Mesothelial cell of epicardium (in vitro differentiated cells): ENCODE measurements at regions not wholly inside any gene's neighbourhood (a gene's known extent, or its start where the extent isn't known, plus 50 kb on each side); places are given as distances from the start of the nearest gene placed in this dataset.

ENCODE experiments used
- DNase-seq, 2 experiments: peaks; one replicate each; pipeline ENCODE4 v3.0.0; 2021; ENCODE audit warnings: low spot score in 2 of 2; ENCODE audit not compliant: unreplicated experiment in 2 of 2
- H3K27ac Mint-ChIP-seq: 2 replicates; pipeline ENCODE4 v1.8.0; 2021; ENCODE audit warnings: mixed read lengths
- H3K27me3 Mint-ChIP-seq: 2 replicates; pipeline ENCODE4 v1.8.0; 2021; ENCODE audit warnings: low read depth, mixed read lengths
- H3K36me3 Mint-ChIP-seq: 2 replicates; pipeline ENCODE4 v1.8.0; 2021; ENCODE audit warnings: mixed read lengths
- H3K4me1 Mint-ChIP-seq: 2 replicates; pipeline ENCODE4 v1.8.0; 2021; ENCODE audit warnings: mixed read lengths
- H3K4me3 Mint-ChIP-seq: 2 replicates; pipeline ENCODE4 v1.8.0; 2021; ENCODE audit warnings: mild to moderate bottlenecking, moderate library complexity, mixed read lengths
- H3K9me3 Mint-ChIP-seq: 2 replicates; pipeline ENCODE4 v1.8.0; 2021; ENCODE audit warnings: mixed read lengths
- TF ChIP-seq, protein P1 (sequence below): fragments of 200-600 bp; sonication (generic); IDR thresholded peaks from one replicate; pipeline ENCODE4 v1.5.0; 2021; ENCODE audit warnings: antibody characterized with exemption; ENCODE audit not compliant: unreplicated experiment

DNA sequence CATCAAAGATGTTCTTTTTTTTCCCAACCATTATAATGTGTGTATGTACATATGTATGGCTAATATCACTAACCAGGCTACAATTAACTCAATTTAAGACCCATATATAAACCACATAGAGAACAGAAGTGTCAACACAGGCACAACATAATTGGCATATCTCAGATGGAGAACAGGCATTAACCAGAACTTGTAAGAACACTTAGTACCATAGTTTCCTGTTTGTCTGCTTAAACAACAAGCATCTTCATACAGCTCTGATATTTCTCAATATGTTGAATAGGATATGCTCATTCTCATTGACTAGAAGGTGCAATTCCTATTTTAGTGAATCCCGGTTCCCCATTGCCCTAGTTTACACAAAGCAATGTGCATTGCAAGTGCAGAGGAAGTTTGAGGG is 116.9 kb upstream of the EDNRB start:
- Mint-ChIP-seq H3K36me3 (no peaks in the 10 kb centered on the region), H3K27me3 (no peaks in the 10 kb centered on the region), H3K4me1 (peaks cover 8% of the 10 kb centered on the region)

DNA sequence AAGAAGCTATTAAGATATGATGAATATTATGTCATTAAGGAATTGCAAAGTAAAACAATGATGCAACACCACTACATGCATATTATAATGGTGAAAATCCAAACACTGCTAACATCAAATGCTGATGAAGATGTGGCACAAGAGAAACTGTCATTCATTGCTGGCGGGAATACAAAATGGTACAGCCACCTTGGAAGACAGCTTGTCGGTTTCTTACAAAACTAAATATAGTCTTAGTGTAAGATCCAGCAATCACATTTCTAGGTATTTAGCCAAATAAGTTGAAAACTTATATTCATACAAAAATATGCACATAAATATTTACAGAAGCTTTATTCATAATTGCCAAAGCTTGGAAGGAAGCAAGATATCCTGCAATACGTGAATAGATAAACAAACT is 114.9 kb upstream of the EDNRB start:
- Mint-ChIP-seq H3K4me3 (no peak overlapping the region), H3K4me1 (peaks cover 9% of the 10 kb centered on the region), H3K27me3 (no peaks in the 10 kb centered on the region), H3K27ac (no peak overlapping the region), H3K36me3 (no peaks in the 10 kb centered on the region), H3K9me3 (no peaks in the 10 kb centered on the region)
- no peak for DNase-seq
- TF ChIP-seq, protein P1, sequence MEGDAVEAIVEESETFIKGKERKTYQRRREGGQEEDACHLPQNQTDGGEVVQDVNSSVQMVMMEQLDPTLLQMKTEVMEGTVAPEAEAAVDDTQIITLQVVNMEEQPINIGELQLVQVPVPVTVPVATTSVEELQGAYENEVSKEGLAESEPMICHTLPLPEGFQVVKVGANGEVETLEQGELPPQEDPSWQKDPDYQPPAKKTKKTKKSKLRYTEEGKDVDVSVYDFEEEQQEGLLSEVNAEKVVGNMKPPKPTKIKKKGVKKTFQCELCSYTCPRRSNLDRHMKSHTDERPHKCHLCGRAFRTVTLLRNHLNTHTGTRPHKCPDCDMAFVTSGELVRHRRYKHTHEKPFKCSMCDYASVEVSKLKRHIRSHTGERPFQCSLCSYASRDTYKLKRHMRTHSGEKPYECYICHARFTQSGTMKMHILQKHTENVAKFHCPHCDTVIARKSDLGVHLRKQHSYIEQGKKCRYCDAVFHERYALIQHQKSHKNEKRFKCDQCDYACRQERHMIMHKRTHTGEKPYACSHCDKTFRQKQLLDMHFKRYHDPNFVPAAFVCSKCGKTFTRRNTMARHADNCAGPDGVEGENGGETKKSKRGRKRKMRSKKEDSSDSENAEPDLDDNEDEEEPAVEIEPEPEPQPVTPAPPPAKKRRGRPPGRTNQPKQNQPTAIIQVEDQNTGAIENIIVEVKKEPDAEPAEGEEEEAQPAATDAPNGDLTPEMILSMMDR = no peak

More for the DNA sequence above, 116.9 kb upstream of the EDNRB start:
- Mint-ChIP-seq H3K4me3 (no peak overlapping the region), H3K9me3 (no peaks in the 10 kb centered on the region), H3K27ac (no peak overlapping the region)
- TF ChIP-seq, protein P1 = no peak
- DNase-seq = no peak

DNA sequence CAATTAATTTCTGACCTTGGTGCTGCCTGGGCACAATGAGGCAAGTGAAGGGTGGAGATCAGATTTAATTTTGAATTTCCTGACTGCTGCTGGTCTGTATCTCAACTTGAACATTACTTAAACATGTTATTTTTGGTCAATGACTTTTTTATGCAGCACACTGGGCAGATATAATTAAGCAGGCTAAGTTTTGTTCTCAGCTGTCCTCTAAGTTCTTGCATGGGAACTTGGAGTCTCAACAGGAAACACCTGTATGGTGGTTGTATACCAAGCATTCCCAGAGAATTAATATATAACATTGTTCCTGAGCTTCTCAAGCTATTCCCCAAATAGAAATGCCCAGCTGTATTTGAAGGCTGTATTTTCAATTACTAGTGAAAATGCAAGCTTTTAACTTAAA is 113.5 kb upstream of the EDNRB start:
- H3K27me3 Mint-ChIP-seq = no peaks in the 10 kb centered on the region

DNA sequence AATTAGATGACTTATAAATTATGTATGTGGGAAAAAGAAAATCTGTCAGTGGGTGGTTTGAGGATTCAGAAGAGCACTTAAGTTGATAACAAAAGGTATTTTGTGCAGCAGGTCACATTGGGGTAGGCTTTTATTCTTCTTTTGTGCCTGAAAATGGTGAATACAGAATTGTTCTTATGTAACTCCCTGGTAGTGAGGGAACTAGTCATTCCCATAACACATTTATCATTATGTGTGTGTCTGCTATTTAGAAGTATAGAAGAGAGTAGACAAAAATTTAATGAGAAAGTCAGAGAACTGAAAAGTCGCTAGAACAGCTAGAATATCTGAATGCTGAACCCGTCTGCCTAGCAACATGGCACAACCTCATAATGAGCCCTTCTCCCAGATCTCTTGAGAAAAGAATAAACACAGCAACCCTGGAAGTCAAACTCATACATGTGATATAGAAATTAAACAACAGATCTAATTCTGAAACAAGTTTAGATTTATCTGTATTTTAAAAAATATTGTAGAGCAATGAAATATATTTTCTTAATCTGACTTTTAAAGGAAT is 111.8 kb upstream of the EDNRB start:
- Mint-ChIP-seq H3K4me1 (peaks cover 6% of the 10 kb centered on the region), H3K9me3 (no peaks in the 10 kb centered on the region), H3K27me3 (no peaks in the 10 kb centered on the region), H3K4me3 (no peak overlapping the region), H3K27ac (no peak overlapping the region), H3K36me3 (no peaks in the 10 kb centered on the region)
- no peak for DNase-seq
- TF ChIP-seq, protein P1 = no peak

More for the DNA sequence above, 113.5 kb upstream of the EDNRB start:
- no peak for DNase-seq
- Mint-ChIP-seq H3K4me3 (no peak overlapping the region), H3K27ac (no peak overlapping the region), H3K36me3 (no peaks in the 10 kb centered on the region), H3K4me1 (peaks cover 9% of the 10 kb centered on the region), H3K9me3 (no peaks in the 10 kb centered on the region)
- TF ChIP-seq, protein P1 = no peak

DNA sequence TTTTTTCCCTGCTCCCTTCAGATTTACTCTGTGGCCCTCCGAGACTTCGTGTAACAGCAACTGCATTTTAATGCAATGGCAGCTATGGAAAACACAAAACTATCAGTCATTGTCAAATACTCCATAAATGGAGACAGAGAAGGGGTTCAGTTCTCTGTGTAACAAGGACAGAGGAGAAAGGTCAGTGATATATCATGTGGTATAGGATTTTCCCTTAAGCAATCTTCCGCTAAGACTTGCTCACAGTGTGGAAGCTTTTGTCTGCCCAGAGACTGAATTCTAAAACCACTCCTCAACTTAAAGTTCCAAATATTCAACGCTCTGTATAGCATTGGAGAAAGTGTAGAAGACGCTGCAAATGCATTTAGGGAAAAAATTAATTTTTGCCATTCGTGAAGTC is 111.3 kb upstream of the EDNRB start:
- Mint-ChIP-seq H3K4me1 (peaks cover 6% of the 10 kb centered on the region), H3K4me3 (no peak overlapping the region), H3K36me3 (no peaks in the 10 kb centered on the region), H3K9me3 (peaks cover 4% of the 10 kb centered on the region), H3K27me3 (no peaks in the 10 kb centered on the region), H3K27ac (no peak overlapping the region)
- TF ChIP-seq, protein P1 = no peak
- no peak for DNase-seq

DNA sequence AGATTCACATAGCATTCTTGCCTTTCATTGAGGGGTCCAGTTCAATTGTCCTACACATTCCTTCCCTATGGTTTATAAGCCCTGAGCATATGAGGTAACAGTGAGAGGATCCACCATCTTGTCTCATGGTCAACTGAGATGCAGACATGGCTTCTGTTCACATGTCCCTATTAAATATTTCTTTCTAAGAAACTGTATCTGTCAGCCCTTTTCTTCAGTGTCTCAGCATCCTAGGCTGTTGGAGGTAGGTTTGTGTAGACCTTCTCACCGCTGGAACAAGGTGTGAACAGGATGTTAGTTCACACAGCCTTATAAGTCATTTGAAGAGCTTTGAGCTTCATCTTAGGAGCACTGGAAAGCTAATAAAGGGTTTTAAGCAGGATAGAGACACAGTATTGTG is 110.3 kb upstream of the EDNRB start:
- Mint-ChIP-seq H3K9me3 (peaks cover 9% of the 10 kb centered on the region), H3K4me1 (peaks cover 6% of the 10 kb centered on the region), H3K27me3 (no peaks in the 10 kb centered on the region), H3K27ac (no peak overlapping the region), H3K4me3 (no peak overlapping the region), H3K36me3 (peaks cover 4% of the 10 kb centered on the region)
- no peak for DNase-seq
- TF ChIP-seq, protein P1 = no peak
